ENCODE measurements at regions not wholly inside any gene's neighbourhood (a gene's known extent, or its start where the extent isn't known, plus 50 kb on each side); places are given as distances from the start of the nearest gene placed in this dataset.
"Not testable (repeated sequence)": the region's sequence is repeated elsewhere in the genome, so short reads cannot be mapped to it uniquely, and the experiment has no call there.

- H3K27me3 Mint-ChIP-seq (ENCODE audit: unreplicated experiment); DNase-seq; H3K36me3 Mint-ChIP-seq (ENCODE audit: insufficient read depth, unreplicated experiment); H3K4me3 Mint-ChIP-seq (ENCODE audit: low read depth, unreplicated experiment); intact Hi-C loops (cut with micrococcal nuclease; ENCODE audit: unreplicated experiment); CTCF ChIA-PET; H3K9me3 Mint-ChIP-seq (ENCODE audit: low read depth, unreplicated experiment); H3K4me1 Mint-ChIP-seq (ENCODE audit: low read depth, unreplicated experiment); H3K27ac Mint-ChIP-seq (ENCODE audit: unreplicated experiment); BruUV-seq (replicated peaks): not testable (repeated sequence)
Observed at GRCh38 chr4:69013933-69014332, 62.3 kb upstream of the UGT2A3 start.

GRCh38 chr4:69017986-69018385 lies 66.4 kb upstream of the UGT2A3 start:
- CTCF ChIA-PET; BruUV-seq (replicated peaks); H3K4me3 Mint-ChIP-seq (ENCODE audit: low read depth, unreplicated experiment); intact Hi-C loops (cut with micrococcal nuclease; ENCODE audit: unreplicated experiment); H3K27me3 Mint-ChIP-seq (ENCODE audit: unreplicated experiment); H3K27ac Mint-ChIP-seq (ENCODE audit: unreplicated experiment); H3K4me1 Mint-ChIP-seq (ENCODE audit: low read depth, unreplicated experiment); DNase-seq; H3K36me3 Mint-ChIP-seq (ENCODE audit: insufficient read depth, unreplicated experiment); H3K9me3 Mint-ChIP-seq (ENCODE audit: low read depth, unreplicated experiment): not testable (repeated sequence)

GRCh38 chr4:69019538-69020461 lies 68.2 kb upstream of the UGT2A3 start:
- H3K9me3 Mint-ChIP-seq (ENCODE audit: low read depth, unreplicated experiment); BruUV-seq (replicated peaks); H3K36me3 Mint-ChIP-seq (ENCODE audit: insufficient read depth, unreplicated experiment); H3K4me1 Mint-ChIP-seq (ENCODE audit: low read depth, unreplicated experiment); H3K27me3 Mint-ChIP-seq (ENCODE audit: unreplicated experiment); H3K27ac Mint-ChIP-seq (ENCODE audit: unreplicated experiment); H3K4me3 Mint-ChIP-seq (ENCODE audit: low read depth, unreplicated experiment); CTCF ChIA-PET; DNase-seq: not testable (repeated sequence)
- intact Hi-C loops (cut with micrococcal nuclease; ENCODE audit: unreplicated experiment), result loop anchor here (10.0 kb wide), 1 partner anchor 65 kb away; the partner anchor contains the start of gene UGT2A3

GRCh38 chr4:69020462-69020807 lies 68.8 kb upstream of the UGT2A3 start:
- intact Hi-C loops (cut with micrococcal nuclease; ENCODE audit: unreplicated experiment), result loop anchor here (10.0 kb wide), 1 partner anchor 66 kb away; the partner anchor contains the start of gene UGT2A3
- DNase-seq; H3K27me3 Mint-ChIP-seq (ENCODE audit: unreplicated experiment); BruUV-seq (replicated peaks); H3K36me3 Mint-ChIP-seq (ENCODE audit: insufficient read depth, unreplicated experiment); H3K27ac Mint-ChIP-seq (ENCODE audit: unreplicated experiment); H3K4me3 Mint-ChIP-seq (ENCODE audit: low read depth, unreplicated experiment); CTCF ChIA-PET; H3K4me1 Mint-ChIP-seq (ENCODE audit: low read depth, unreplicated experiment); H3K9me3 Mint-ChIP-seq (ENCODE audit: low read depth, unreplicated experiment): not testable (repeated sequence)

- H3K4me1 Mint-ChIP-seq (ENCODE audit: low read depth, unreplicated experiment), result peaks cover 15% of the 10 kb centered on the region
- CTCF ChIA-PET, result no interaction called here
- TF ChIP-seq CTCF (IDR thresholded peaks at IDR 0.05; ENCODE audit: unreplicated experiment), result peak; percentile 50
- H3K27me3 Mint-ChIP-seq (ENCODE audit: unreplicated experiment), result no peaks in the 10 kb centered on the region
- intact Hi-C loops (cut with micrococcal nuclease; ENCODE audit: unreplicated experiment), result loop anchor here (1.0 to 10.0 kb wide), 2 partner anchors 71 to 527 kb away; partner anchors contain the start of gene UGT2A3
- DNase-seq, result peak; percentile 28
- no peaks in the 10 kb centered on the region for H3K36me3 Mint-ChIP-seq (ENCODE audit: insufficient read depth, unreplicated experiment)
- no peaks in the 10 kb centered on the region for H3K9me3 Mint-ChIP-seq (ENCODE audit: low read depth, unreplicated experiment)
- no peak overlapping the region for H3K4me3 Mint-ChIP-seq (ENCODE audit: low read depth, unreplicated experiment)
- no peak overlapping the region for H3K27ac Mint-ChIP-seq (ENCODE audit: unreplicated experiment)
- no TSS peak for BruUV-seq (replicated peaks)
Observed at GRCh38 chr4:69025191-69025998, 70.9 kb upstream of the UGT2B7 start.

- Mint-ChIP-seq H3K4me1 (ENCODE audit: low read depth, unreplicated experiment) (peaks cover 21% of the 10 kb centered on the region), H3K27ac (ENCODE audit: unreplicated experiment) (no peak overlapping the region), H3K4me3 (ENCODE audit: low read depth, unreplicated experiment) (no peak overlapping the region), H3K27me3 (ENCODE audit: unreplicated experiment) (no peaks in the 10 kb centered on the region), H3K9me3 (ENCODE audit: low read depth, unreplicated experiment) (no peaks in the 10 kb centered on the region), H3K36me3 (ENCODE audit: insufficient read depth, unreplicated experiment) (no peaks in the 10 kb centered on the region)
- intact Hi-C loops (cut with micrococcal nuclease; ENCODE audit: unreplicated experiment), result loop anchor here (1.0 to 10.0 kb wide), 2 partner anchors 71 to 528 kb away; partner anchors contain the start of gene UGT2A3
- no peak for TF ChIP-seq CTCF (IDR thresholded peaks at IDR 0.05; ENCODE audit: unreplicated experiment)
- no peak for DNase-seq
- CTCF ChIA-PET, result no interaction called here
- no TSS peak for BruUV-seq (replicated peaks)
Observed at GRCh38 chr4:69025999-69026387, 70.3 kb upstream of the UGT2B7 start.

All from Calu3 (cell line).